ENCODE measurements at regions not wholly inside any gene's neighbourhood (a gene's known extent, or its start where the extent isn't known, plus 50 kb on each side); places are given as distances from the start of the nearest gene placed in this dataset.

GRCh38 chr2:35688309-35688708 is 667.3 kb upstream of the CRIM1 start:
- DNase-seq (ENCODE audit: low spot score) (no peak), ATAC-seq (ENCODE audit: insufficient number of reproducible peaks, low FRiP score, low read depth) (no peak)
- TF ChIP-seq, protein P1, sequence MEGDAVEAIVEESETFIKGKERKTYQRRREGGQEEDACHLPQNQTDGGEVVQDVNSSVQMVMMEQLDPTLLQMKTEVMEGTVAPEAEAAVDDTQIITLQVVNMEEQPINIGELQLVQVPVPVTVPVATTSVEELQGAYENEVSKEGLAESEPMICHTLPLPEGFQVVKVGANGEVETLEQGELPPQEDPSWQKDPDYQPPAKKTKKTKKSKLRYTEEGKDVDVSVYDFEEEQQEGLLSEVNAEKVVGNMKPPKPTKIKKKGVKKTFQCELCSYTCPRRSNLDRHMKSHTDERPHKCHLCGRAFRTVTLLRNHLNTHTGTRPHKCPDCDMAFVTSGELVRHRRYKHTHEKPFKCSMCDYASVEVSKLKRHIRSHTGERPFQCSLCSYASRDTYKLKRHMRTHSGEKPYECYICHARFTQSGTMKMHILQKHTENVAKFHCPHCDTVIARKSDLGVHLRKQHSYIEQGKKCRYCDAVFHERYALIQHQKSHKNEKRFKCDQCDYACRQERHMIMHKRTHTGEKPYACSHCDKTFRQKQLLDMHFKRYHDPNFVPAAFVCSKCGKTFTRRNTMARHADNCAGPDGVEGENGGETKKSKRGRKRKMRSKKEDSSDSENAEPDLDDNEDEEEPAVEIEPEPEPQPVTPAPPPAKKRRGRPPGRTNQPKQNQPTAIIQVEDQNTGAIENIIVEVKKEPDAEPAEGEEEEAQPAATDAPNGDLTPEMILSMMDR (IDR thresholded peaks at IDR 0.05): no peak
- H3K4me3 ChIP-seq: no peak overlapping the region
- H3K27me3 ChIP-seq (replicated peaks; ENCODE audit: insufficient read depth): no peaks in the 10 kb centered on the region
- H3K9me3 ChIP-seq: no peaks in the 10 kb centered on the region
- H3K27ac ChIP-seq: no peak overlapping the region
- no peaks in the 10 kb centered on the region for H3K4me1 ChIP-seq (ENCODE audit: control insufficient read depth in 1 of 2, low read depth in 2 of 2)
- no peaks in the 10 kb centered on the region for H3K36me3 ChIP-seq

DNA sequence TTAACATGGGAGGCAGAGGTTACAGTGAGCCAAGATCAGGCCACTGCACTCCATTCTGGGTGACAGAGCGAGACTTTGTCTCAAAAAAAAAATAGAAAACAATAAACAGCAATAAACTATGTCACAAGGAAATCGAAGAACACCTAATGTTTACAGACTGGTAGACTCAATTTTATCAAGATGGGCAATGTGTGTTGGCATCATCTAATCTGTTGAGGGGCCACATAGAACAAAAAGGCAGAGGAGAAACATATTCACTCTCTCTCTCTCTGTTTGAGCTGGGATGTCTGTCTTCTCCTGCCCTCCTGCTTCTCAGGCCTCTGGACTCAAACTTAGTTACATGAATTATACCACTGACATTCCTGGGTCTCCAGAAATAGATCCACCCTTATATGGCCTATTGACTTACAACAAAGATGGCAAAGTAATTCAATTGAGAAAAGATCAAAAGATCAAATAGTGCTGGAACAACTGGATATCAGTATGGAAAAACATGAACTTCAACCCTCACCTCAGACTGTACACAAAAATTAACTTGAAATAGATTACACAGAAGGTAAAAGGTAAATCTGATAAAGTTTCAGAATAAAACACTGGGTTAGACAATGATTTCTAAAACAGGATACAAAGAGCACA is 703.8 kb upstream of the CRIM1 start:
- Histone ChIP-seq H3K27me3 (replicated peaks; ENCODE audit: insufficient read depth) (no peaks in the 10 kb centered on the region), H3K9me3 (no peaks in the 10 kb centered on the region), H3K36me3 (no peaks in the 10 kb centered on the region), H3K4me1 (ENCODE audit: control insufficient read depth in 1 of 2, low read depth in 2 of 2) (no peaks in the 10 kb centered on the region), H3K4me3 (no peak overlapping the region), H3K27ac (no peak overlapping the region)
- TF ChIP-seq, protein P1 (IDR thresholded peaks at IDR 0.05): no peak
- DNase-seq (ENCODE audit: low spot score): no peak
- ATAC-seq (ENCODE audit: insufficient number of reproducible peaks, low FRiP score, low read depth): no peak

DNA sequence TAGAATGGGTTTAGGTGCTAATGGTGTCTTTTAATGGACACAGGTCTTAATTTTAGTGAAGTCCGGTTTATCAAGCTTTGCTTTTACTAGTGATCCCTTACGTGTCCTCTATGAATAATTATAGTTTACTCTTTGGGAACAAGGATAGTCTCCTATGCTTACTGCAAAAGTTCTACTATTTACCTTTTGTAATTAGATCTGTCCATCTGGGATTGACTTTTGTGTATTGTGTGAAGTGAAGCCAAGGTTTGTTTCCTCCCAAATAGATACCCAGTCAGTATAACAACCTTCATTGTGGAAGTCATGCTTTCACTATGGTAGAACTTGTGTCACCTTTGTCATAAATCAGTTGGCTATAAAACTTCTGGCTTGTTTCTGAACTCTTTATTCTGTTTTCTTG is 740.9 kb upstream of the CRIM1 start:
- ATAC-seq (ENCODE audit: insufficient number of reproducible peaks, low FRiP score, low read depth) (no peak), DNase-seq (ENCODE audit: low spot score) (no peak)
- Histone ChIP-seq H3K9me3 (no peaks in the 10 kb centered on the region), H3K4me1 (ENCODE audit: control insufficient read depth in 1 of 2, low read depth in 2 of 2) (no peaks in the 10 kb centered on the region), H3K36me3 (no peaks in the 10 kb centered on the region), H3K27me3 (replicated peaks; ENCODE audit: insufficient read depth) (no peaks in the 10 kb centered on the region), H3K4me3 (no peak overlapping the region), H3K27ac (no peak overlapping the region)
- TF ChIP-seq, protein P1 (IDR thresholded peaks at IDR 0.05): no peak

GRCh38 chr2:35606394-35606793 is 749.2 kb upstream of the CRIM1 start:
- Histone ChIP-seq H3K27ac (no peak overlapping the region), H3K4me3 (no peak overlapping the region), H3K36me3 (no peaks in the 10 kb centered on the region), H3K9me3 (no peaks in the 10 kb centered on the region), H3K4me1 (ENCODE audit: control insufficient read depth in 1 of 2, low read depth in 2 of 2) (no peaks in the 10 kb centered on the region), H3K27me3 (replicated peaks; ENCODE audit: insufficient read depth) (no peaks in the 10 kb centered on the region)
- DNase-seq (ENCODE audit: low spot score): no peak
- TF ChIP-seq, protein P1 (IDR thresholded peaks at IDR 0.05): no peak
- ATAC-seq (ENCODE audit: insufficient number of reproducible peaks, low FRiP score, low read depth): no peak

DNA sequence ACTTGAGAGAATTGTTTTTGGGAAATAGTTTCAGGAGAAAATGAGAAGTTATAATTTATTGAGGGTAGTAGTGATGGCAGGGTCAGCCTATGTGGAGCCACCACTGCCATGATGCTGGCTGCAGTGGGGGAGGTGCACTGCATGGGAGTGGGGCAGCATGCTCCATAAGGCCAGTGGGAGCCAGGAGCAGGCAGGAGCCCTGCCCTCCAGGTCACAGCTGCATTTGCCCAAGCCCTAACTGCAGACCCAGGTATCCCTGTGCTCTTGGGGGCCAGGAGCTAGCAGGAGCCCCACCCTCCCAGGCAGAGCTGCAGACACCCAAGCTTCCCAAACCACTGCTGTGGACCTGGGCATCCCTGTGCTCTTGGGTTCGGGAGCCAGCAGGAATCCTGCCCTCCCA is 757.3 kb upstream of the CRIM1 start:
- Histone ChIP-seq H3K27me3 (replicated peaks; ENCODE audit: insufficient read depth) (no peaks in the 10 kb centered on the region), H3K4me3 (no peak overlapping the region), H3K36me3 (no peaks in the 10 kb centered on the region), H3K4me1 (ENCODE audit: control insufficient read depth in 1 of 2, low read depth in 2 of 2) (no peaks in the 10 kb centered on the region), H3K27ac (no peak overlapping the region), H3K9me3 (no peaks in the 10 kb centered on the region)
- DNase-seq (ENCODE audit: low spot score): no peak
- ATAC-seq (ENCODE audit: insufficient number of reproducible peaks, low FRiP score, low read depth): no peak
- TF ChIP-seq, protein P1 (IDR thresholded peaks at IDR 0.05): no peak
